Smooth muscle cell (in vitro differentiated cells): ENCODE measurements at regions not wholly inside any gene's neighbourhood (a gene's known extent, or its start where the extent isn't known, plus 50 kb on each side); places are given as distances from the start of the nearest gene placed in this dataset.
"Not testable (repeated sequence)": the region's sequence is repeated elsewhere in the genome, so short reads cannot be mapped to it uniquely, and the experiment has no call there.

Experiments used
- DNase-seq: peaks from one replicate; lab custom pipeline; 2025; ENCODE audit not compliant: unreplicated experiment; lab: John Stamatoyannopoulos, UW
- H2AFZ ChIP-seq: fragments of 200-600 bp; sonication (generic); 2 replicates; pipeline ENCODE4 v1.6.0; 2016; ENCODE audit warnings: antibody characterized with exemption, low read depth, mild to moderate bottlenecking
- H3F3A ChIP-seq: fragments of 200-600 bp; sonication (generic); 2 replicates; pipeline ENCODE4 v1.6.0; 2017; ENCODE audit warnings: antibody characterized with exemption, low read depth
- H3K27ac ChIP-seq: fragments of 200-600 bp; sonication (generic); 2 replicates; pipeline ENCODE4 v1.5.1; 2016; ENCODE audit warnings: low read depth, mild to moderate bottlenecking
- H3K27me3 ChIP-seq: fragments of 200-600 bp; sonication (generic); 2 replicates; pipeline ENCODE4 v1.6.1; 2016; ENCODE audit warnings: low read depth, mild to moderate bottlenecking
- H3K36me3 ChIP-seq: fragments of 200-600 bp; sonication (generic); 2 replicates; pipeline ENCODE4 v1.5.1; 2016; ENCODE audit warnings: low read depth
- H3K4me1 ChIP-seq: fragments of 200-600 bp; sonication (generic); 2 replicates; pipeline ENCODE4 v1.5.1; 2016; ENCODE audit warnings: low read depth
- H3K4me2 ChIP-seq: fragments of 200-600 bp; sonication (generic); 2 replicates; pipeline ENCODE4 v1.6.0; 2016; ENCODE audit warnings: mild to moderate bottlenecking
- H3K4me3 ChIP-seq: fragments of 200-600 bp; sonication (generic); 2 replicates; pipeline ENCODE4 v1.5.1; 2016; ENCODE audit warnings: mild to moderate bottlenecking
- H3K79me2 ChIP-seq: fragments of 200-600 bp; sonication (generic); 2 replicates; pipeline ENCODE4 v1.6.0; 2016; ENCODE audit warnings: low read depth, mild to moderate bottlenecking
- H3K9ac ChIP-seq: fragments of 200-600 bp; sonication (generic); 2 replicates; pipeline ENCODE4 v1.6.0; 2016; ENCODE audit warnings: low read depth
- H3K9me3 ChIP-seq: fragments of 200-600 bp; sonication (generic); replicated peaks from 2 replicates; pipeline ENCODE4 v1.5.1; 2016; ENCODE audit warnings: low read depth
- H4K20me1 ChIP-seq: fragments of 200-600 bp; sonication (generic); 2 replicates; pipeline ENCODE4 v1.6.0; 2016; ENCODE audit warnings: low read depth
- CTCF ChIP-seq: fragments of 200-600 bp; sonication (generic); IDR thresholded peaks from 2 replicates; pipeline ENCODE4 v1.5.1; 2017; ENCODE audit warnings: borderline replicate concordance, mild to moderate bottlenecking, antibody characterized with exemption; ENCODE audit not compliant: insufficient read depth, poor library complexity, severe bottlenecking
- WGBS: methylation state at CpG from one replicate; pipeline ENCODE4 v1.1.7; 2016; ENCODE audit warnings: low lambda C conversion rate; 5-methylcytosine and 5-hydroxymethylcytosine counted together

GRCh38 chr17:20890338-20890737 is 152.5 kb downstream of the USP22 start:
- Histone ChIP-seq H3K4me3 (no peak overlapping the region), H3K9me3 (no peaks in the 10 kb centered on the region), H4K20me1 (peaks cover 50% of the 10 kb centered on the region), H3F3A (peaks cover 12% of the 10 kb centered on the region), H3K79me2 (peaks cover 36% of the 10 kb centered on the region), H2AFZ (no peak overlapping the region), H3K9ac (no peak overlapping the region), H3K27me3 (no peaks in the 10 kb centered on the region), H3K4me1 (no peaks in the 10 kb centered on the region), H3K36me3 (no peaks in the 10 kb centered on the region), H3K4me2 (no peak overlapping the region), H3K27ac (no peak overlapping the region)
- 100% methylated on average over 2 of the region's 2 CpGs for WGBS
- TF ChIP-seq CTCF, result no peak
- no peak for DNase-seq

GRCh38 chr17:20895426-20895825 is 147.4 kb downstream of the USP22 start:
- not testable (repeated sequence) for H3K4me1 ChIP-seq, H3K36me3 ChIP-seq, DNase-seq, H3K4me3 ChIP-seq, H3K79me2 ChIP-seq, H3K27ac ChIP-seq, H2AFZ ChIP-seq, H3K9ac ChIP-seq, H3F3A ChIP-seq, H3K4me2 ChIP-seq, H3K27me3 ChIP-seq, H4K20me1 ChIP-seq, H3K9me3 ChIP-seq
- 98% methylated on average over 18 of the region's 18 CpGs for WGBS

- Histone ChIP-seq H3K9ac (no peak overlapping the region), H3K27me3 (no peaks in the 10 kb centered on the region)
- WGBS, result 98% methylated on average over 30 of the region's 30 CpGs
Measured at GRCh38 chr17:20896153-20896649, 146.6 kb downstream of the USP22 start.

GRCh38 chr17:20898726-20899125 is 144.1 kb downstream of the USP22 start:
- 60% methylated on average over 5 of the region's 5 CpGs for WGBS
- H3K4me2 ChIP-seq, H3K4me1 ChIP-seq, H3K27me3 ChIP-seq, DNase-seq, H3K36me3 ChIP-seq, H3F3A ChIP-seq, H3K9me3 ChIP-seq, H3K4me3 ChIP-seq, H3K79me2 ChIP-seq, H3K27ac ChIP-seq, H2AFZ ChIP-seq, H3K9ac ChIP-seq, H4K20me1 ChIP-seq: not testable (repeated sequence)

More at GRCh38 chr17:20896153-20896649, 146.6 kb downstream of the USP22 start:
- Histone ChIP-seq H3K79me2 (no peaks in the 10 kb centered on the region), H4K20me1 (peaks cover 4% of the 10 kb centered on the region), H3K9me3 (no peaks in the 10 kb centered on the region), H2AFZ (no peak overlapping the region), H3K27ac (no peak overlapping the region), H3K36me3 (no peaks in the 10 kb centered on the region), H3K4me1 (peaks cover 4% of the 10 kb centered on the region), H3K4me3 (no peak overlapping the region), H3K4me2 (no peak overlapping the region), H3F3A (no peaks in the 10 kb centered on the region)
- TF ChIP-seq CTCF, result no peak
- no peak for DNase-seq

- WGBS, result 92% methylated on average over 17 of the region's 17 CpGs
- H3K27me3 ChIP-seq, H3K27ac ChIP-seq, H3K79me2 ChIP-seq, H3F3A ChIP-seq, DNase-seq, H3K4me1 ChIP-seq, H2AFZ ChIP-seq, H3K4me3 ChIP-seq, H3K4me2 ChIP-seq, H4K20me1 ChIP-seq, H3K9me3 ChIP-seq, H3K36me3 ChIP-seq, H3K9ac ChIP-seq: not testable (repeated sequence)
Measured at GRCh38 chr17:20902496-20902895, 140.3 kb downstream of the USP22 start.

- not testable (repeated sequence) for H3K27me3 ChIP-seq, H4K20me1 ChIP-seq, H3K27ac ChIP-seq, DNase-seq, H3K4me3 ChIP-seq, H3K4me2 ChIP-seq, H3K9me3 ChIP-seq, H3K79me2 ChIP-seq, H3K9ac ChIP-seq, H2AFZ ChIP-seq, H3K36me3 ChIP-seq, H3K4me1 ChIP-seq
- 100% methylated on average over 1 of the region's 1 CpG for WGBS
- H3F3A ChIP-seq, result peaks cover 14% of the 10 kb centered on the region
Measured at GRCh38 chr17:20903549-20903948, 139.3 kb downstream of the USP22 start.
